IMR-90 (cell line): ENCODE measurements at regions not wholly inside any gene's neighbourhood (a gene's known extent, or its start where the extent isn't known, plus 50 kb on each side); places are given as distances from the start of the nearest gene placed in this dataset.

Experiments used
- BHLHE40 ChIP-seq: fragments of 150-350 bp; IDR thresholded peaks from 2 replicates; pipeline ENCODE4 v1.6.1; 2016; ENCODE audit warnings: mild to moderate bottlenecking, low read depth, low read length
- CEBPB ChIP-seq: IDR thresholded peaks from 2 replicates; pipeline ENCODE4 v1.6.1; 2012; ENCODE audit warnings: low read depth, low read length, improper control_type of control experiment
- CHD1 ChIP-seq: IDR thresholded peaks from 2 replicates; pipeline ENCODE4 v1.6.1; 2012; ENCODE audit warnings: low read depth, low read length, improper control_type of control experiment
- ELK1 ChIP-seq: fragments of 150-350 bp; IDR thresholded peaks from 2 replicates; pipeline ENCODE4 v1.6.1; 2016; ENCODE audit warnings: low read depth, mild to moderate bottlenecking, low read length, moderate library complexity, borderline replicate concordance
- MAFK ChIP-seq: IDR thresholded peaks from 2 replicates; pipeline ENCODE4 v1.6.1; 2012; ENCODE audit warnings: low read depth, low read length, improper control_type of control experiment
- MXI1 ChIP-seq: IDR thresholded peaks from 2 replicates; pipeline ENCODE4 v1.6.1; 2012; ENCODE audit warnings: low read depth, mild to moderate bottlenecking, low read length, moderate library complexity, borderline replicate concordance
- NFE2L2 ChIP-seq: fragments of 150-350 bp; IDR thresholded peaks from 2 replicates; pipeline ENCODE4 v1.6.1; 2016; ENCODE audit warnings: low read depth, mild to moderate bottlenecking, low read length
- POLR2A ChIP-seq: IDR thresholded peaks from 2 replicates; pipeline ENCODE4 v1.6.1; 2012; ENCODE audit warnings: mild to moderate bottlenecking, low read depth, low read length
- RAD21 ChIP-seq: IDR thresholded peaks from 2 replicates; pipeline ENCODE4 v1.6.1; 2012; ENCODE audit warnings: low read length, improper control_type of control experiment
- RCOR1 ChIP-seq: IDR thresholded peaks from 2 replicates; pipeline ENCODE4 v1.6.1; 2012; ENCODE audit warnings: mild to moderate bottlenecking, low read length, improper control_type of control experiment; ENCODE audit not compliant: insufficient replicate concordance
- RFX5 ChIP-seq: IDR thresholded peaks from 2 replicates; pipeline ENCODE4 v1.8.0; 2012; ENCODE audit warnings: low read depth, mild to moderate bottlenecking, low read length, moderate library complexity
- SMC3 ChIP-seq: fragments of 150-350 bp; IDR thresholded peaks from 2 replicates; pipeline ENCODE4 v1.6.1; 2016; ENCODE audit warnings: low read depth, mild to moderate bottlenecking, antibody characterized with exemption, low read length, moderate library complexity
- TF ChIP-seq, protein P1 (sequence below): conservative IDR thresholded peaks from 2 replicates; pipeline ENCODE4 v1.5.1; 2012; ENCODE audit warnings: mild to moderate bottlenecking, low read depth, low read length, improper control_type of control experiment

GRCh38 chr2:181821049-181821448, 70.5 kb upstream of the ITPRID2 start:
- TF ChIP-seq, protein P1, sequence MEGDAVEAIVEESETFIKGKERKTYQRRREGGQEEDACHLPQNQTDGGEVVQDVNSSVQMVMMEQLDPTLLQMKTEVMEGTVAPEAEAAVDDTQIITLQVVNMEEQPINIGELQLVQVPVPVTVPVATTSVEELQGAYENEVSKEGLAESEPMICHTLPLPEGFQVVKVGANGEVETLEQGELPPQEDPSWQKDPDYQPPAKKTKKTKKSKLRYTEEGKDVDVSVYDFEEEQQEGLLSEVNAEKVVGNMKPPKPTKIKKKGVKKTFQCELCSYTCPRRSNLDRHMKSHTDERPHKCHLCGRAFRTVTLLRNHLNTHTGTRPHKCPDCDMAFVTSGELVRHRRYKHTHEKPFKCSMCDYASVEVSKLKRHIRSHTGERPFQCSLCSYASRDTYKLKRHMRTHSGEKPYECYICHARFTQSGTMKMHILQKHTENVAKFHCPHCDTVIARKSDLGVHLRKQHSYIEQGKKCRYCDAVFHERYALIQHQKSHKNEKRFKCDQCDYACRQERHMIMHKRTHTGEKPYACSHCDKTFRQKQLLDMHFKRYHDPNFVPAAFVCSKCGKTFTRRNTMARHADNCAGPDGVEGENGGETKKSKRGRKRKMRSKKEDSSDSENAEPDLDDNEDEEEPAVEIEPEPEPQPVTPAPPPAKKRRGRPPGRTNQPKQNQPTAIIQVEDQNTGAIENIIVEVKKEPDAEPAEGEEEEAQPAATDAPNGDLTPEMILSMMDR, result no peak
- TF ChIP-seq POLR2A (no peak), NFE2L2 (no peak), ELK1 (no peak), SMC3 (no peak), RCOR1 (no peak), RAD21 (no peak), RFX5 (no peak), CEBPB (no peak), MXI1 (no peak), BHLHE40 (no peak), MAFK (no peak), CHD1 (no peak)
